ENCODE measurements at regions not wholly inside any gene's neighbourhood (a gene's known extent, or its start where the extent isn't known, plus 50 kb on each side); places are given as distances from the start of the nearest gene placed in this dataset.

DNA sequence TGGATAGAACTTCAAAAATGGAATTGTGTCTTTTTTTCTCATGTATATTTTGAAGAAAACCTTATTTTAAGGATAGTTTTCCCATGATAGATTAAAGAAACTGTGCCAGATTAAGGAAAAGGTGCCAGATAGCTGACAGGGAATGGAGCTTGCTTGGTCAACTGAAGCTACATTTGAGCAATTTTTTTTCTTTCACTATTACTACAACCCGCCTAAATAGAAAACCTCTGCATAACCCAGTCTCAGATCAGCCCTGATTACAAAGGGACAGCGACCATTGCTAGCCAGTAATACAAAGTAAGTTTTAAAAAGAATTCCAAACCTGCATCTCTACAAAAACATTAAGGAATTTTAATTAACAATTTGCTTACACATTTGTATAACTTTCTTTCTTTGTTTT, 1123.4 kb upstream of the LRRTM3 start:
- DNase-seq (ENCODE audit: low read depth): no peak
- no peak overlapping the region for H3K4me3 ChIP-seq (ENCODE audit: low read depth, low read length)

DNA sequence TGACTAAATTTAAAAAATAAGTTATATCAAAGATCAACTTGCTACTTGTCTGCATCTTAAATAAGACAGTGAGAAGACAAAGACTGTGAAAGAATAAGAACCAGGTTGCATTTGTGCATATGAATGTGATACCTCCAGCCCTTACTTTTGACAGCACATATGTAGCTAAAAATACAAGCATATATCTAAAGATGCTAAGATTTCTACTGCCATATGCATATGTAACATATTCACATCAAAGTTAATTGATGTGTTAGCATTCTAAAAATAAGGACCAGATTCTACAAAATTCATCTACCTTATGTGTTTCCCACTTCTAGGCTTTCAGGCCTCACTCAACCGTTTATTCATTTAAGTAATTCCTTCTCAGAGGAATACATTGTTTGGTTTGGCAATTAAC, 1120.3 kb upstream of the LRRTM3 start:
- no peak overlapping the region for H3K4me3 ChIP-seq (ENCODE audit: low read depth, low read length)
- DNase-seq (ENCODE audit: low read depth): no peak

DNA sequence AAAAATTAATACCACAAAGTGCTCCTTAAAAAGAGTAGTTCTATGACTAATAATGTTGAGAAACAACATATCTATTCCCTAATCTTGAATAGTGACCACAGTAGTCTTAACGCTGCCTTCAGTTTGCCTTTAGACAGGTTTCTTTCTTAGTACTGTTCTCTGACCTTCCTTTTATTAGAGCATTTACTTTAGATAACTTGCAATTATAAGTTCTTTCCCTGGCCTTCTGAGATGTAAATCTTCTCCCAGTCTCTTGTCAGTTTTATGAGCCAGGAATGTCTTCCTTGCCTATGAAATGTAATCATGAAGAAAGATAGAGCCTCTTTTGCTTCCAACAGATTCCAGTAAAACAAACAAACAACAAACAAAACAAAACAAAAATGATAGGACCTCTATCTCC, 1119.8 kb upstream of the LRRTM3 start:
- no peak overlapping the region for H3K4me3 ChIP-seq (ENCODE audit: low read depth, low read length)
- no peak for DNase-seq (ENCODE audit: low read depth)

DNA sequence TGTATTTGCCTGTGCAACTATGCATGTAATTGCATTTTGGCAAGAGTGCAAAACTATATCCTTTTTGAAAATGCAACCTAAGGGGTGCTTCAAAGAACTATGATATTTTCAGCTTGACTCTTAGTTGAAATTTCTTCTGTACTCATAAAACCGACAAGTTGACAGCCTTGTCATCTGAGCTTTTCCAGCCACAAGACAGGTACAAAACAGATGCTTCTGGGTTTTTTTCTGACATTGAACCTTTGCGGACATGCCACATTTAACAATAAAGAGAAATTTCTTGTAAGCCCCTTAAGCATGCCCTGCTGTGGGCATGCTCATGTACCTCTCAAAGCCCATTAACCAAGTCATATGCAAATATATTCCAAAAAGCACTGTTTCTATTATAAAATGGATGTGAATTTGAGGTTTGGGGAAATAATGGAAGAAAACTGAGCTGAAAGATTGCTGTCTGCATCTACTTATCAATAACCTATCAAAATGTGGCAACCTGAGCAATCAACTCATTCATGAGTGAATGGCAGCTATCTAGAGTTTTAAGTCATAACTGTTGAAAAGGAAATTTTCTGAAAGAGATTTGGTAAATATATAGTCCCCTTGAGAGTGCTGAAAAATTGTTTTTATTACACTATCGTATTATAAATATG, 1117.0 kb upstream of the LRRTM3 start:
- no peak overlapping the region for H3K4me3 ChIP-seq (ENCODE audit: low read depth, low read length)
- no peak for DNase-seq (ENCODE audit: low read depth)

DNA sequence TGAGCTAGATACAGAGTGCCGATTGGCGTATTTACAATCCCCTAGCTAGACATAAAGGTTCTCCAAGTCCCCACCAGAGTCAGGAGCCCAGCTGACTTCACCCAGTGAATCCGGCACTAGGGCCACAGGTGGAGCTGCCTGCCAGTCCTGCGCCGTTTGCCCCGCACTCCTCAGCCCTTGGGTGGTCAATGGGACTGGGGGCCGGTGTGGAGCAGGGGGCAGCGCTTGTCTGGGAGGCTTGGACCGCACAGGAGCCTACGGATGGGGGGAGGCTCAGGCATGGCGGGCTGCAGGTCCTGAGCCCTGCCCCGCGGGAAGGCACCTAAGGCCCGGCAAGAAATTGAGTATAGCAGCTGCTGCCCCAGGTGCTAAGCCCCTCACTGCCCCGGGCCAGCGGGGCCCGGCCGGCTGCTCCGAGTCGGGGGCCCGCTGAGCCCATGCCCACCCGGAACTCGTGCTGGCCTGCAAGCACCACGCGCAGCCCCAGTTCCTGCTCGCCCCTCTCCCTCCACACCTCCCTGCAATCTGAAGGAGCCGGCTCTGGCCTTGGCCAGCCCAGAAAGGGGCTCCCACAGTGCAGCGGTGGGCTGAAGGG, 1113.8 kb upstream of the LRRTM3 start:
- no peak for DNase-seq (ENCODE audit: low read depth)
- no peak overlapping the region for H3K4me3 ChIP-seq (ENCODE audit: low read depth, low read length)

DNA sequence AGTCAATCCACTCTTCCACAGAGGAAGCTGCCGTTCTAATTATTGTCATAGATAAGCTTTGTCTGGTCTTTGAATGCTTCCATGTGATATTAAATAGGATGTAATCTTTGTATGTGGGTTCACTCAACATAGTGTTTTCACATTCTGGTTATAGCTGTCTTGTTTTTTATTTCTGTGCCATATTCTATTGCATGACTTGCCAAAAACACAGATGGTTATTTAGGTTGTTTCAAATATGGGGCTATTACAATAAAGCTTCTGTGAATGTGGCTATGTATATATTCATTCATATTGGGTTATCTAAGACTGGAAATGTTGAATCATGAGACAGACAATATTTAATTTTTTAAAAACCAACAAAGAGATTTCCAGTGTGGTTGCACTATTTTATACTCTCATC, 1109.3 kb upstream of the LRRTM3 start:
- no peak overlapping the region for H3K4me3 ChIP-seq (ENCODE audit: low read depth, low read length)
- no peak for DNase-seq (ENCODE audit: low read depth)

DNA sequence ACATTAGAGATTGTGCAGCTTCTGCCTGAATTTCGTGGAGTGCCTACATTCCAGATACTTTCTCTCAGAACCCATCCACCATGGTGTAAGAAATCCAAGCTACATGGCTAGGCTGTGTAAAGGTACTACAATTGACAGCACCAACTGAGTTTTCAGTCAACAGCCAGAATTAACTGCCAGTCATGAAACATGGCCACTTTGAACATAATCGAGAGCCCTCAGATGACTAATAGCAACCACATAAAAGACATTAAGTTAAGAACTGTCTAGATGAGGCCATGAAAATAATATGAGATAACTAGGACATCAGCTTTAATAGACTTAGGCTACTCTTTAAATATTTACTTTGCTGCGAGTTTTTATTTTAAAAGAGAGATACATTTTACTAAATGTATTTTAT, 1106.8 kb upstream of the LRRTM3 start:
- no peak overlapping the region for H3K4me3 ChIP-seq (ENCODE audit: low read depth, low read length)
- no peak for DNase-seq (ENCODE audit: low read depth)

DNA sequence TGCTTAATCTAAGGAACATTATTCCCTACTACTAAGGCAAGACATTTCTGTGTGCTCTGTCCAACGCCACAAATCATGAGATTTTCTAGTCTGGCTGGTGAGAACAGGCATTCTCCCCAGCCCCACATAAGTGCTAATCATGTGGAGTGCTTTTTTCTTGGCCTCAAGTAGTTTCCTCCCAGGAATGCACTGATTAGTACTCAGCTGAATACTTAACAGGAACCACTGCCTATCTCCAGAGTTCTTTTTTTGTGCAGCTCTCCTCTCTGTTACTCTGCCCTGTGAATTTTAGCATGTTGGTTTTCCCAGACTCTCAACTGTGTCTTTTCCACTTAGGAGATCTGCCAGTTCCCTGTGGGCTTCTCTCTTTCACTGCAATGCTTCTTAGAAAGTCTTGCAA, 1098.5 kb upstream of the LRRTM3 start:
- no peak overlapping the region for H3K4me3 ChIP-seq (ENCODE audit: low read depth, low read length)
- DNase-seq (ENCODE audit: low read depth): no peak

DNA sequence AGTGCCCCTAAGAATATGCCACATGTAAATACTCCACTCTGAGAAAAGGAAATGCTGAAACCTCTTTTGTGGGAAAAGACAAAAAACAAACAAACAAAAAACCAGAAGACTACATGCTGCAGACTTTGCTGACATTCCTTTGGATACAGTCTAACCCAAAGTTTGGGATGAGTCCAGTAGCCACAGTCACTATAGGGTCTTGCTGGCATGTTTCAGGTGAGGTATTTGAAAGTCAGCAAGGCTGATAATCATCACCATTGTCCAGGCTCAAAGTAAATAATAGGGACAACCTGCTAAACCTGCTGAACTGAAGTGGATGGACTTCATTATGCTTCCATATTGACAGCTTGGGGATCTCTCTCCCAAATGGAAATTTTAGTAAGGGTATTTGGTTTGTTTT, 1087.0 kb upstream of the LRRTM3 start:
- no peak overlapping the region for H3K4me3 ChIP-seq (ENCODE audit: low read depth, low read length)

DNA sequence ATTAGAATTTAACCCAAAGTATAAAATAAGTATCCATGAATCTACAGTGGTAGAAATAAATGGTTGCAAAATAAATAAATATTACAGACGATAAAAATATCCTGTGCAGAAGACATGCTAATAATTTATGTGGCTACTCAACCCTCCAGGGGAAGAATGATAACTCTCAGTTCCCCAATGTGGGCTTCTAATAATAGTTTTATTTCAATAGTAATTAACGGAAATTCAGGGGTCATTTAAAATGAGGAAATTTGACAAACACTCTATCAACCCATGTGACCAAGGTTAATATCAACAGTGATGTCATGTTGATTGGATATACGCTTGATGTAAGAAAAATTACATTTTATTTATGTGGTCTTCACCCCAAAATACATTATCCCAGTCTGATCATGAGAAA, 1082.6 kb upstream of the LRRTM3 start:
- DNase-seq (ENCODE audit: low read depth): no peak
- no peak overlapping the region for H3K4me3 ChIP-seq (ENCODE audit: low read depth, low read length)

More for the DNA sequence above, 1087.0 kb upstream of the LRRTM3 start:
- DNase-seq (ENCODE audit: low read depth): no peak

DNA sequence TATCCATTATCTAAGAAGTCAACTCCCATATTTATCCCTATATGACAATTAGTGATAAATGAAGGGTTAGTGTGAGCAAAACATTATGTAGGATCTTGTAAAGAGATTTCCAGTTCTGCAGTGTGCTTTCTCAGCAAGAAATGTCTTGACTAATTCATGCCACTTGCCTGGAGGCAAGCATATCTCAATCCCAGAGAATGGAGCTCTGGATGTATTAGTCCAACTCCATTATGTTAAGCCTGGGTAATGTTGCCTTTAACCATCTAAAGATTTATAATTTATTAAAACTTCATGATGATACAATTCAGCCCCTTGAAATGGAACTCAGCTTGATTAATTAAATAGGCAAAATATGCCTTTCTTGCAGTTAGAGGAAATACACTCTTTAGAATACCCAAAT, 1079.9 kb upstream of the LRRTM3 start:
- H3K4me3 ChIP-seq (ENCODE audit: low read depth, low read length): no peak overlapping the region
- no peak for DNase-seq (ENCODE audit: low read depth)

DNA sequence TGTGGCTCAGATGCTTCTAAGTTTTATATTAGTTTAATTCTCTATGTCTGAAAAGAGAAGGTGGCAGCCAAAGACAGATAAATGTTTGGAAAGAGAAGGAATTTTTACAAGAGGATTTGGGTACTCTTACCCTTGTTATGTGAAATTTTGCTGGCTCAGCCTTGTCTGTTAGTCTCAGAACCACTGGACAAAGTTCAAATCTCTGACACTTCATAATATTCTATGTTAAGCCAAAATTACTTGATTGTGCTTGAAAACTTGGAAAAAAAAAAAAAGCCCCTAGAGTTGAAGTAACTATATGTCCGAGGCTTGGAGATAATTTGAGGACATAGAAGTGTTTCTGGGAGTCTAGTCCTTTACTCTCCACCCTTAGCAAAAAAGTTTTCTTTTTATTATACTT, 1079.3 kb upstream of the LRRTM3 start:
- DNase-seq (ENCODE audit: low read depth): no peak
- H3K4me3 ChIP-seq (ENCODE audit: low read depth, low read length): no peak overlapping the region

DNA sequence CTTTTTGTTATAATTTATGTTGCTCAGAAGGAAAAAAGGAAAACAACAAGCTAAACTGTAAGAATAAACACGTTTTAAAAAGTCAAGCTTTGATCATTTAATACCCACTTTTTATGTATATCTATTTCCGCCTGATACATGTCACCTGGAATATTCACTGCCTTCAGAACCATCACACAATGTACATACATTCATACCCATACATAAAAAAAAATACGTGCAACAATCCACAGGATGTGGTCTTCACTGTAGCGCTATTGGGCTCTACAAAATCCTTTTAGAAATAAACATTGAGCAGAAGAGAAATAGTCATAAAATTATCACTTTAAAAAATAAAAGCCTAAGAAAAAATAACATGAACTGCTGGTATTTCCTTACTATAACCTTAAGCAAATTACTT, 1078.9 kb upstream of the LRRTM3 start:
- no peak overlapping the region for H3K4me3 ChIP-seq (ENCODE audit: low read depth, low read length)
- DNase-seq (ENCODE audit: low read depth): no peak

DNA sequence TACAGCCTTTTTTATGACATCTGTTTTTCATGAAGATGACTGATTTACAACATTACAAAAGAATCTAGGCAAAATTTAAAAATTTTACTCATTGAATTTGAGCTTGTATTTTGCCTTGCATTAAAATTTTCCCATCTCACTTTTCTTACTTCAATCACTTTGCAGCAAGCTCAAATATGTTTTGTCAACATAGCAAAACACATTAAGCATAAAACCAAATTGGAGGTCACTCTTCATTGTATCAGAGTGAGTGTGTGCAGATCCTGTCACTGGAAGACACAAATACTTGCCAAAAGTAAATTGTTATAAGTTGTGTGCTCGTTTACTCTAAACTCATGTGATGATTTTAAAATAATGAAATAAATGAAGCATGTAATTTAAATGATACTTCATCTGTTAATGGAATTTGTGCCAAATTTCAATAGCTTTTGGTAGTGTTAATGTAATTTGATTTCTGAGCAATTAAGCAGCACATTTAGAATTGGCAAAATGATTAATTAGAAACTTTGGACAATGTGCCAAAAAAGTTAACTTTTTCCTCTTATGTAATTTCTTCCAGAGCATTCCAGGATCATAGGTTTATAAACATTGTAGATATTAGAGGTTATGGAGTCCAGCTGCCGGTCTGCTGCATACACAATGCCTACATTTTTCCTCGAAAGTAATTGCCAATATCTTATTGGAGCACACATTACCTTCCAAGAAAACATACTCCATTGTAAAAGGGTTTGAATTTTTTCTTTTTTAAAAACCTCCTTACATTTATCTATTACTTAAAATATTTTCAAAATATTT, 1078.2 kb upstream of the LRRTM3 start:
- DNase-seq (ENCODE audit: low read depth): no peak
- no peak overlapping the region for H3K4me3 ChIP-seq (ENCODE audit: low read depth, low read length)

DNA sequence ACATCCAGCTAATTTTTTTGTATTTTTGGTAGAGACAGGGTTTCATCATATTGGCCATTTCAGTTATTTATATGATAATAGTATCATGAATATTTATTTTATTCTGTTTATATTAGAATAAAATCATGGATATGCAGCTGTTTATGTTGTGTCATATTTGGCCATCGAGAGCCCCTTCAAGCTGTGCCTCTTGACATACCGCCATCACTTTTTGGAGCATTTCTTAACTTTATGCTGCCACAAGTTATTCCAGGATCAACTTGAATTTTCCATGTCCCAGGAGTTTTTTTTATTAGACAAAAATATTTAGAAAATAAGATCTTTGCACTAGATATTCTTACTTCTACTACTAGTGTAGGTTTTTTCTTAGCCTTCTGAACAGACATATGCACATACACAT, 1067.0 kb upstream of the LRRTM3 start:
- no peak for DNase-seq (ENCODE audit: low read depth)
- no peak overlapping the region for H3K4me3 ChIP-seq (ENCODE audit: low read depth, low read length)

DNA sequence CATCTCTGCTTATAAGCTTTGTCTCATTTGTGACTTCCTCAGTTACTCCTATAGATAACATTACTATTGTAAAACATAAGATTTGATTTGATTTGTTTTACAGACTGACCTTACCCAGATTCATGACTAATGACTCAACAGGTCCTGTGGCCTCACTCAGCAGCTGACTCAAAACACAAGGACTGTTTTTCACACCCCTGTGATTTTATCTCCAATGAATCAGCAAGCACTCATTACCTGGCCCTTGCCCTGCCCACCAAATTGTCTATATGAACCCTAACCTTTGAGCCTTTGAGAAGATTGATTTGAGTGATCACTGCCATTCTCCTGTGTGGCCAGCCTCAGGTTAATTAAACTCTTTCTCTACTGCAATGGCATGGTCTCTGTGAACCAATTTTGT, 1064.6 kb upstream of the LRRTM3 start:
- H3K4me3 ChIP-seq (ENCODE audit: low read depth, low read length): no peak overlapping the region
- peak; percentile 1 for DNase-seq (ENCODE audit: low read depth)

All from skeletal muscle cell (primary cell).